ENCODE measurements at regions not wholly inside any gene's neighbourhood (a gene's known extent, or its start where the extent isn't known, plus 50 kb on each side); places are given as distances from the start of the nearest gene placed in this dataset.

DNA sequence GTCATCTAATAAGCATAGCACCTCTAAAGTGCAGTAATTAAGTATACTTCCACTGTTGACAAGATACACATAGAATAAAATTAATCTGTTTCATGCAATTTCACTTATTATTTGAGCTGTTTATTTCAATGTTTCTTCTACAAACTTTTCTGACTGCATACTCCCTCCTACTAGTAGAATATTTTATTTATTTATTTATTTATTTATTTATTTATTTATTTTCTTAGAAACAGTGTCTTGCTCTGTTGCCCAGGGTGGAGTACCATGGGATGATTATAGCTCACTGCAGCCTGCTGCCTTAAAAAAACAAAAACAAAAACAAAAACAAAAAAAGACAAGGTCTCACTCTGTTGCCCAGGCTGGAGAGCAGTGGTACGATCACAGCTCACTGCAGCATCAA lies 68.4 kb upstream of the KITLG start:
- intact Hi-C loops (cut with DNase I; ENCODE audit: low total_unique reads), result no loop called here
- no peak for TF ChIP-seq POLR2A (IDR thresholded peaks at IDR 0.05)
- TF ChIP-seq, protein P1, sequence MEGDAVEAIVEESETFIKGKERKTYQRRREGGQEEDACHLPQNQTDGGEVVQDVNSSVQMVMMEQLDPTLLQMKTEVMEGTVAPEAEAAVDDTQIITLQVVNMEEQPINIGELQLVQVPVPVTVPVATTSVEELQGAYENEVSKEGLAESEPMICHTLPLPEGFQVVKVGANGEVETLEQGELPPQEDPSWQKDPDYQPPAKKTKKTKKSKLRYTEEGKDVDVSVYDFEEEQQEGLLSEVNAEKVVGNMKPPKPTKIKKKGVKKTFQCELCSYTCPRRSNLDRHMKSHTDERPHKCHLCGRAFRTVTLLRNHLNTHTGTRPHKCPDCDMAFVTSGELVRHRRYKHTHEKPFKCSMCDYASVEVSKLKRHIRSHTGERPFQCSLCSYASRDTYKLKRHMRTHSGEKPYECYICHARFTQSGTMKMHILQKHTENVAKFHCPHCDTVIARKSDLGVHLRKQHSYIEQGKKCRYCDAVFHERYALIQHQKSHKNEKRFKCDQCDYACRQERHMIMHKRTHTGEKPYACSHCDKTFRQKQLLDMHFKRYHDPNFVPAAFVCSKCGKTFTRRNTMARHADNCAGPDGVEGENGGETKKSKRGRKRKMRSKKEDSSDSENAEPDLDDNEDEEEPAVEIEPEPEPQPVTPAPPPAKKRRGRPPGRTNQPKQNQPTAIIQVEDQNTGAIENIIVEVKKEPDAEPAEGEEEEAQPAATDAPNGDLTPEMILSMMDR (IDR thresholded peaks at IDR 0.05), result no peak
- DNase-seq, result no peak
- Histone ChIP-seq H3K36me3 (no peaks in the 10 kb centered on the region), H3K27me3 (no peaks in the 10 kb centered on the region), H3K4me1 (no peaks in the 10 kb centered on the region), H3K4me3 (no peak overlapping the region), H3K27ac (no peak overlapping the region), H3K9me3 (no peaks in the 10 kb centered on the region)

DNA sequence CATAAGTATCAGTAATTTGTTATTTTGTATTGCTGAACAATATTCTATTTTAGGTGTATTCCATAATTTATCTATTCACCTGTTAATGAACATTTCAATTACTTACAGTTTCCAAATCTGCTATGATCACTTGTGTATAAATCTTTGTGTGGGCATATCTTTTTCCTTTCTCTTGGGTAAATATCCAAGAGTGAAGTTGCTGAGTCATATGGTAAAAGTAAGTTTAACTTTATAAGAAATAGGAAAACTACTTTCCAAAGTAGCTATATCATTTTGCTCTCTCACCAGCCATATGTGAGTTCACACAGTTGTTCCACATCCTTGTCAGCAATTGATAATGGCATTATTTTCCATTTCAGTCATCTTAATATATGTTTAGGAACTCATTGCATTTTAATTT lies 66.6 kb upstream of the KITLG start:
- TF ChIP-seq, protein P1 (IDR thresholded peaks at IDR 0.05), result no peak
- TF ChIP-seq POLR2A (IDR thresholded peaks at IDR 0.05), result no peak
- no peak for DNase-seq
- no peaks in the 10 kb centered on the region for H3K9me3 ChIP-seq
- no peaks in the 10 kb centered on the region for H3K4me1 ChIP-seq
- no peaks in the 10 kb centered on the region for H3K36me3 ChIP-seq
- no peak overlapping the region for H3K27ac ChIP-seq
- no peaks in the 10 kb centered on the region for H3K27me3 ChIP-seq
- no peak overlapping the region for H3K4me3 ChIP-seq
- intact Hi-C loops (cut with DNase I; ENCODE audit: low total_unique reads), result no loop called here

DNA sequence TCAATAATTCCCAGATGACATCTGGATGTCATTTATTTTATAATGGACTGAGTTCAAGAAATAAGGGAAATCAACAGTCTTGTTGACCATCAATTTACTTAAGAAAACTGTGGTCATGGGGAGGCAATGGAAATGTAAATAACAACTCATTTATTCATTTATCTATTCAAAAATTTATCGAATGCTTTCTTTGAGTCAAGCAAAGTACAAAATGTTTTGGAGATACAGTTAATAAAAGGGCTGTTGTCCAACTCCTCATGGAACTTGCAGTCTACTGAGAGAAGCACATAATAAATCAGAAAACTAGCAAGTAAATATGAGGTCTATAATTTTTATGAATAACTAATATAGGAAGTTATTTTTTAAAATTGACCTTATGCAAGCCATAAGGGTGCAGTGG lies 65.5 kb upstream of the KITLG start:
- intact Hi-C loops (cut with DNase I; ENCODE audit: low total_unique reads), result no loop called here
- H3K4me1 ChIP-seq, result no peaks in the 10 kb centered on the region
- no peaks in the 10 kb centered on the region for H3K27me3 ChIP-seq
- DNase-seq, result no peak
- no peaks in the 10 kb centered on the region for H3K36me3 ChIP-seq
- H3K4me3 ChIP-seq, result no peak overlapping the region
- no peak overlapping the region for H3K27ac ChIP-seq
- H3K9me3 ChIP-seq, result no peaks in the 10 kb centered on the region
- no peak for TF ChIP-seq POLR2A (IDR thresholded peaks at IDR 0.05)
- TF ChIP-seq, protein P1 (IDR thresholded peaks at IDR 0.05), result no peak

DNA sequence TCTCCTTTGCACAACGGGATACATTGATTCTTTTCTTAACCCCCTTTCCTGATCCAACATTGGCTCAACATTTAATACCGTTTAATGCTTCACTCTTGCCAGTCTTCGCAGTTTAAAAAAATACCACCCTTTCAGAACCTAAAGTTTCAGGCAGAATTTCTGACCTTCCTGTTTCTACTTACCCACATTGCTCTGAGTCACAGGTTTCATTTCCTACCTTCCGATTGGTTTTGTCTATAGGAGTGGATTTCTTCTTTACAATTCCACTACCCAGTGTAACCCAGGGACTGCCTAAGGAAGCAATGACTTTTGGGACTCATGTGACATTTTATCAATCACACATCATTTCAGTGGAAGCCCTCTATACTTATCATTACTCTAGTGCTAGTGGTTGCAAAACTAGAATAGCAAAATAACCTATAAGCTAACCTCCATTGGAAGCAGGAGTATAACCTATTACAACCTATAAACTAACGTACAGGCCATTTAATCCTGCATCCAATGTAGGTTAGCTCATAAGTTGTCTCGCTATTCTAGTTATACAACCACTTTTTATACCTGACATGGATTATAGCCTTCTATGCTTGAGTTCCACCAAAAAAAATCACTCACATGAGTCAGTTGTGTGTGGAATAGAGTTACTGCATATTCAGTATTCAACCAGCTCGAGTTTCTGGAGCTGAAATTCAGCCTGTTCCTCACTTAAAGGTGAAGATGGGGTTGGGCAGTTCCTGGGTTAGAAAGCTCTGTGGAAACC lies 64.9 kb upstream of the KITLG start:
- no peak for DNase-seq
- TF ChIP-seq, protein P1 (IDR thresholded peaks at IDR 0.05), result no peak
- TF ChIP-seq POLR2A (IDR thresholded peaks at IDR 0.05), result no peak
- Histone ChIP-seq H3K9me3 (no peaks in the 10 kb centered on the region), H3K27me3 (no peaks in the 10 kb centered on the region), H3K4me1 (no peaks in the 10 kb centered on the region), H3K27ac (no peak overlapping the region), H3K36me3 (no peaks in the 10 kb centered on the region), H3K4me3 (no peak overlapping the region)
- intact Hi-C loops (cut with DNase I; ENCODE audit: low total_unique reads), result no loop called here

DNA sequence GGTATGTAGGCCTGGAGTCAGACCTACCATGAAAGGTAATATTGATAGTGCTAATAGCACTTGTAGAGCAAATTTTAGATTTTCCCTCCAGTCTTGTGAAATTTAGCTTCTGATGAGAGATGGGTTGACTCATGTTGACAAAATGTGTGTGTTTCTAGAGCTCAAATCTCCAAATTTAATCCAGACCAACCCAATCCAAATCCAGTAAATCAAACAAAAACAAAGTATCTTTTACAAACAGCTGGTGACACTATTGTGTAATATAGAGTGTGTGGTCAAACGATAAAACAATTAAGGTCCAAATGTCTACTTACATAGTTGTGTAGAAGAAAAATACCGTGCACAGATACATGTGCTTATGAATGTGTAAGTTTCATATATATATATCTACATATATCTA lies 63.4 kb upstream of the KITLG start:
- H3K36me3 ChIP-seq, result no peaks in the 10 kb centered on the region
- H3K27me3 ChIP-seq, result no peaks in the 10 kb centered on the region
- no peak for DNase-seq
- no peak overlapping the region for H3K27ac ChIP-seq
- peaks cover 0 to 6% of the 10 kb centered on the region in 2 donors for H3K4me1 ChIP-seq
- intact Hi-C loops (cut with DNase I; ENCODE audit: low total_unique reads), result no loop called here
- TF ChIP-seq, protein P1 (IDR thresholded peaks at IDR 0.05), result no peak
- TF ChIP-seq POLR2A (IDR thresholded peaks at IDR 0.05), result no peak
- no peaks in the 10 kb centered on the region for H3K9me3 ChIP-seq
- H3K4me3 ChIP-seq, result no peak overlapping the region
